Peyer's patch (tissue), 4 donors: ENCODE measurements at regions not wholly inside any gene's neighbourhood (a gene's known extent, or its start where the extent isn't known, plus 50 kb on each side); places are given as distances from the start of the nearest gene placed in this dataset.

Experiments
- CTCF ChIP-seq, 6 experiments: fragments of 450-650 bp in 4 of 6; fragments of 200-600 bp in 2 of 6; sonication (generic) in 1 of 6; IDR thresholded peaks; one replicate each; pipeline ENCODE4 v1.5.1; 2017 to 2019; ENCODE audit warnings: antibody characterized with exemption in 6 of 6, mild to moderate bottlenecking in 3 of 6, moderate library complexity in 1 of 6
- POLR2A ChIP-seq, 2 donors: fragments of 450-650 bp; IDR thresholded peaks; one replicate each; pipeline ENCODE4 v1.5.1; 2017; ENCODE audit warnings: antibody characterized with exemption in 2 of 2, mild to moderate bottlenecking in 2 of 2, moderate library complexity in 2 of 2

GRCh38 chr12:46442738-46443137, 70.2 kb upstream of the SLC38A2 start:
- no peak for TF ChIP-seq POLR2A (IDR thresholded peaks at IDR 0.05)
- TF ChIP-seq CTCF (IDR thresholded peaks at IDR 0.05), result no peak
